DND-41 (cell line): ENCODE measurements at regions not wholly inside any gene's neighbourhood (a gene's known extent, or its start where the extent isn't known, plus 50 kb on each side); places are given as distances from the start of the nearest gene placed in this dataset.

Source experiments
- CTCF ChIP-seq: IDR thresholded peaks from 2 replicates; pipeline ENCODE4 v1.5.1; 2012; ENCODE audit warnings: borderline replicate concordance, low read length, moderate library complexity, mild to moderate bottlenecking; ENCODE audit not compliant: poor library complexity, severe bottlenecking; ENCODE audit errors: extremely low read depth
- EZH2 ChIP-seq: IDR thresholded peaks from 3 replicates; pipeline ENCODE4 v1.6.1; 2012; ENCODE audit warnings: borderline replicate concordance, low read depth, mild to moderate bottlenecking, moderate library complexity, low read length, inconsistent platforms; ENCODE audit not compliant: severe bottlenecking

GRCh38 chr1:181351740-181352139 is 131.6 kb upstream of the CACNA1E start:
- TF ChIP-seq CTCF (no peak), EZH2 (no peak)
